OCI-M2 (cell line): ENCODE measurements at regions not wholly inside any gene's neighbourhood (a gene's known extent, or its start where the extent isn't known, plus 50 kb on each side); places are given as distances from the start of the nearest gene placed in this dataset.
"Not testable (repeated sequence)": the region's sequence is repeated elsewhere in the genome, so short reads cannot be mapped to it uniquely, and the experiment has no call there.

ENCODE experiments used
- DNase-seq: peaks from one replicate; lab custom pipeline; 2025; ENCODE audit not compliant: unreplicated experiment; lab: John Stamatoyannopoulos, UW

DNA sequence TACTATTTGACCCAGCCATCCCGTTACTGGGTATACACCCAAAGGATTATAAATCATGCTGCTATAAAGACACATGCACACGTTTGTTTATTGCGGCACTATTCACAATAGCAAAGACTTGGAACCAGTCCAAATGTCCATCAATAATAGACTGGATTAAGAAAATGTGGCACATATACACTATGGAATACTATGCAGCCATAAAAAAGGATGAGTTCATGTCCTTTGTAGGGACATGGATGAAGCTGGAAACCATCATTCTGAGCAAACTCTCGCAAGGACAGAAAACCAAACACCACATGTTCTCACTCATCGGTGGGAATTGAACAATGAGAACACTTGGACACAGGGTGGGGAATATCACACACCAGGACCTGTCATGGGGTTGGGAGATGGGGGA lies 56.7 kb upstream of the SELENOP start:
- DNase-seq, result not testable (repeated sequence)

DNA sequence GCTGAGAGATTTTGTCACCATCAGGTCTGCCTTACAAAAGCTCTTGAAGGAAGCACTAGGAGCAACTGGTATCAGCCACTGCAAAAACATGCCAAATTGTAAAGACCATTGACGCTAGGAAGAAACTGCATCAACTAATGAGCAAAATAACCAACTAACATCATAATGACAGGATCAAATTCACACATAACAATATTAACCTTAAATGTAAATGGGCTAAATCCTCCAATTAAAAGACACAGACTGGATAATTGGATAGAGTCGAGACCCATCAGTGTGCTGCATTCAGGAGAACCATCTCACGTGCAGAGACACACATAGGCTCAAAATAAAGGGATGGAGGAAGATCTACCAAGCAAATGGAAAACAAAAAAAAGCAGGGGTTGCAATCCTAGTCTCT lies 53.1 kb upstream of the SELENOP start:
- not testable (repeated sequence) for DNase-seq
